HG03103 (cell line): ENCODE measurements at regions not wholly inside any gene's neighbourhood (a gene's known extent, or its start where the extent isn't known, plus 50 kb on each side); places are given as distances from the start of the nearest gene placed in this dataset.
"Not testable (repeated sequence)": the region's sequence is repeated elsewhere in the genome, so short reads cannot be mapped to it uniquely, and the experiment has no call there.

ENCODE experiments used
- ATAC-seq: cut with Tn5 transposase; IDR thresholded peaks from one replicate; pipeline ENCODE4 v1.9.1; 2021; ENCODE audit warnings: low read depth; ENCODE audit not compliant: unreplicated experiment

DNA sequence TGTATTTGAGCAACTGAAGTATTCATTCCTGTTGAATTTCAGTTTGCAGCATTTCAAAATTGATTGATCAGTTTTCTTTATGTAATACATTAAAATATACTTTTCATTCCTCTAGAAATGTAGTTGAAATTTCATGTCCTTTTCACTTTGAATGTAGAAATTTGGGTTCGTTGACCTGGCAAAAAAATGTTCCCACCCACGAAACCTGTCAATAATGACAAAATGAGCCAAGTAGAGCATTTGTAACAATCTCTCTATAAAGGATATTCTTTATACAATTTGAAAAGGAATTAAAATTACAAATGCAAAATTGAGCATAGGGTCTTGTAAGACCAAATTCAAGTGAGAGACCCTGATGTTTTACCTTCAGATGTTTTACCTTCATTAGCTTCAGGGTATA is 283.9 kb downstream of the ANKRD50 start:
- ATAC-seq = no peak

DNA sequence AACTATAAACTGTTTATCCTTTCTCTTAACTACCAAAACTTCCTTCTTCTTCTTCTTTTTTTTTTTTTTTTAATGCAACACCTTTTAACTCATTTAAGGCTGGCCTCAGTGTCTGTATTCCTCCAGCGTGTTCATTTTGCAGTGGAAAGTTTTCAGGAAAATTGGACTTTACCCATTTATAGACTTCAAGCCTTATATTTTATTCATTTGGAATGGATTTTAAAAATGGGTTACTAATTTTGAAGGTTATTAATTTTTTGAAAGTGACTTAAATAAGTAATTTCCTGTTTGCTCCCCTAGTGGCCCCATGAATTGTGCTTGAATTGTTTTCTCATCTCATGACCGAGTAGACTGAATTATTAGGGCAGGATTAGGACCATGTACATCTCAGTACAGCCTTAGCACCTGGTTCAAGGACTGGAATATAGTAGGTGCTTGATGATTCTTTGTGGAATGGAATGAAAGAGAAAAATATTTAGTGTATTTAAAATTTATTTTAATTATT is 282.7 kb downstream of the ANKRD50 start:
- ATAC-seq = no peak

DNA sequence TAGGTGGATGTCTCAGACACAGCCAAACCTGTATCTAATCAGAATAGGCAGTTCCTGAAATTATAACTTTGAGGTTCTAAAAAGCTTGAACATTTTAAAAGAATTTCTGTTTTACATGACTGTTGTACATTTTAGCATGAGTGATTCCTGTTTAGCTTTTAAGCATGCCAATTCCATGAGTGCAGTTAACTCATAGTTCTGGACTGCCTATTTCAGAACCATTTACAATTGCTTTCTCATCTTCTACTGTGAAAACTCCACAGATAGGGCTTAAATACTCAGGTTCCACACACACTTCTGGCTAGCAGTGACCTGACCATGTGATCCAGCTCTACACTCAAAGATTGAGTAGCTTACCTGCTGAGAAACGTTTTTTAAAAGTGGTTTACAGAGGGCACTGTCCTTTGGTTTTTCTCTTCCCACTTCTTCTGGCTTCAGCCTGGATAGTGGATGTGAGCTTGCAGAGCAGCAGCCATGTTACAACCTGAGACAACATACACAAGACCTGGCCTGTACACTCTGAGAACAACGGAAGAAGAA is 280.8 kb downstream of the ANKRD50 start:
- no peak for ATAC-seq

DNA sequence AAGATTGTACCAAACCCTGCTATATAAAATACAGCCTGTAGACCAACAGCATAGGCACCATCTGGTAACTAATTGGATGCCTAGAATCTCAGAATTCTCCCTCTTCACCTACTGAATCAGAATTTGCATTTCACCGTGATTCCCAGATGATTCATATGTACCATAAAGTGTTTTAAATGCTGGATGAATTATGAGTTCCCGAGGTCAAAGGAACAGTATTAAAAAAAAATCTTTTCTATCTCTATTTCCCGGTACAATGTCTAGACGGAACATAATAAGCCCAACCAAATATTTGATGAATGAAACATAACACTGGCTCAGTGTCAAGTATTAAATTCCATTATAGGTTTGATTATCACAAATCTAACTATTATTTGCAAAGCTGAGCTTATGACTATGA is 280.0 kb downstream of the ANKRD50 start:
- ATAC-seq = no peak

GRCh38 chr4:124433044-124433443 is 279.5 kb downstream of the ANKRD50 start:
- ATAC-seq = no peak

- ATAC-seq = no peak
Observed at GRCh38 chr4:124433500-124433899, 279.0 kb downstream of the ANKRD50 start.

DNA sequence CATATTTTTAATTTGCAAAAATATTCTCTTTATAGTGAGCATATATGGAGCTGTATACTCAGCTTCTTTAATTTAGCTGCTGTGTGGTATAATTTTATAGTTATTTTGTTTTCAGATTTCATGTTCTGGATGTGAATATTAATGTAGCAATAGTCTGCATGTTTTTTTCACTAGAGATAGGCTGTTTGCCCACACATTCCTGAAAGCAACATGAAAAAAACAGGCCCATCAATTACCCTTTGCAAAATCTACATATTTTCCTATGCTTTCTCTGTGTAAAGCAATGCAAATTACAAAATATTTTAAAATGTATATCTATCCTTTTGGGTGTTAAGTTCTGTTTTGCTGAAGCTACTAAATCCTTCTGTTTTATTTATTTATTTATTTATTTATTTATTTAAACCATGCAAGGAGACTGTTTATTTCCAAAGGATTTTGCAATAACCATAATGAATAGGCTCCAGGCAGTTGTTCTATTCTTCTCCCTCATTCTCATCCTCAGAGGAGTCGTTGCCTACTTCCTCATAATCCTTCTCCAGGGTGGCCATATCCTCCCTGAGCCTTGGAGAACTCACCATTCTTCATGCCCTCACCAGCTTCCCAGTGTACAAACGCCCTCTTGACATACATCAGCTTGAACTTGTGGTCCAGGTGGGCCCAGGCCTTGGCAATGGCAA is 277.1 kb downstream of the ANKRD50 start:
- no peak for ATAC-seq

DNA sequence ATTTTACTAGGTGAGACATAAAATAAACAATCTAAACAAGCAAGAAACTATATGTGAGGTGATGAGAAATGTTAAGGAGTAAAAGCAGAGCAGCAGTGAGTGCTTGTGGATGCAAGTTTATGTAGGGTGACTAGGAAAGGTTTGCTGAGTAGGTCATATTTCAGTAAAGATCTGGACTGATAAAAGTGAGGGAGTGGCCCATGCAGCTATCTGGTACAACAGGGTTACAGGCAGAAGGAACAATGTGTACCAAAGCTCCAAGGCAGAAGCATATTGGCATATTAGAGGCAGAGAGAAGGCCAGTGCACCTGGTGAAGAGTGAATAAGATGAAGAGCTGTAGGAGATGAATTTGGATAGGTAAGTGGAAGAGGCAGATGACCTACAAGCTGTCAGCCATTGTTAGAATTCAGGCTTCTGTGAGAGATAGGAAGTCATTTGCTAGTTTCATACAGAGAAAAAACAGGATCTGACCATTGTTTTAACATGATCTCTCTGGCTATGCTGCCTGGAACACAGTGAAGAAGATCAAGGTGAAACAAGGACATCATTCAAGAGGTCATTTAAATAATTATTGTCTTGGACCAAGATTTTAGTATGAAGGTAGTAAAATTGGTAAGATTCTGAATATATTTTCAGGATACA is 274.6 kb downstream of the ANKRD50 start:
- ATAC-seq = no peak

DNA sequence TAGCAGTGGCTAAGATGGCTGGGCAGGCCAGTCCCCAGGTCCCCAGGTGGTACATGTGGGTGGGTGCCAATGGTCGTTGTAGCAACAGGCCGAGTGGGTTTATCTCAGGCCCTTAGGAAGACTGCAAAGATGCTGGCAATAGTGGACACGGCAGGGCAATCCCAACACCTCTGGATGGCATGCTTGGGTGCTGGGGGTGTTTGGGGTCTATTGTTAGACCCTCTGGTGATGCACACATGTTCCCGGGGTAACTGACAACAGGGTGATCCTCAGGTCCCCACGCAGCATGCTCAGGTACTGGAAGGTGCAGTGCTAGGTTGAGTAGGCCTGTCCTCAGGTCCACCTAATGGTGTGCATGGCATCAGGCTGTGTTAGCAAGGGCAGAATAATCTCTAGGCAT is 267.5 kb downstream of the ANKRD50 start:
- no peak for ATAC-seq

- no peak for ATAC-seq
Observed at GRCh38 chr4:124449881-124450280, 262.7 kb downstream of the ANKRD50 start.

- no peak for ATAC-seq
Observed at GRCh38 chr4:124450851-124451250, 261.7 kb downstream of the ANKRD50 start.

- ATAC-seq = no peak
Observed at GRCh38 chr4:124454772-124455270, 257.7 kb downstream of the ANKRD50 start.

- ATAC-seq = no peak
Observed at GRCh38 chr4:124455671-124456070, 256.9 kb downstream of the ANKRD50 start.

GRCh38 chr4:124459196-124459940 is 253.2 kb downstream of the ANKRD50 start:
- ATAC-seq = no peak

DNA sequence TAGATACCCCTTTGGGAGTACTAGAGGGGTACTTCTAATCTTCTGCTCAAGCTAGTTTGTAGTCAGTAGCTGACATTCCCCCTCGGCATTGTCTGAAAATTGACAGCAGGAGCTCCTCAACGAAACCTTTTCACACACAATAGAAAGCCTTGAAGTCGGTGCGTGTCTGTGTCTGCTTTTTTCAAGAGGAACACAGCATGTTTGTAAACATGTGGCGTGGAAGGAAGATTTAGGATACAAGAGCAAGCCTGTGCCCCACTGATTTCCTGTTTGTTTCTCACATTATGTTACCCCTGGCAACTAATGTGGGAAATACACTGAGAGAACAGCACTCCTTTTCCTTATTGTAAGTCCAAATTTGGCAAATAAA is 252.6 kb downstream of the ANKRD50 start:
- no peak for ATAC-seq

GRCh38 chr4:124461592-124461991 is 250.9 kb downstream of the ANKRD50 start:
- ATAC-seq = not testable (repeated sequence)

- ATAC-seq = no peak
Observed at GRCh38 chr4:124462954-124463828, 249.3 kb downstream of the ANKRD50 start.

DNA sequence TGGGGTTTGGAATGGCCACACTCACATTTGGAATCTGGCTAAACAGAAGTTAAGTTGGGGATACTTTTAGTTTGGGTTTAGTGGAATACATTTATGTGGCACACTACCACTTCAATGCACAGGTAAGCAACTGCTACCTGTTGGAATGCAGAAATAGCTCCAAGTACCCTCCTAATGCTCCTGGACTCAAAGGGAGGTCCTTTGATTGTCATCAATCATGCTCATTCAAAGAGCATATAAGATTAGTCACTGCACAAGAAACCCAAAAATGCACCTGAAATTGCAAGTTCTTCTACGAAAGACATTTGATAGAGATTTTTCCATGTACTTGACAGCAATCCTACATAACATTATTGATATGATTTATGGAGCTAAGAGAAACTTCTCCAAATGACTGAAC is 247.7 kb downstream of the ANKRD50 start:
- no peak for ATAC-seq

DNA sequence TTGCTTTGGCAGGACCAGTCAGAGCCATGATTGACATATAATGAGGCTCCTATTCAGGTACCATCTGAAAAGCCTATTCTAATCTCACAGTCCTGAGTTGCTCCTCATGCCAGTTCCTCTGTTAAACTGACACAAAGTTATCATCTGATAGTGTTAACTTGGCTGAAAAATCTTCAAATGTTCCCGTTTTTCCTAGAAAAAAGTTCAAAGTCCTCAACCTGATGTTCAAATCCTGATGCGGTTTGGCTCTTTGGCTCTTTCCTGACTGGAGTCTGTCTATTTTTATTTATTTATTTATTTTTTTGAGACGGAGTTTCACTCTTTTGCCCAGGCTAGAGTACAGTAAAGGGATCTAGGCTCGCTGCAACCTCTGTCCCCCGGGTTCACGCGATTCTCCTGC is 244.2 kb downstream of the ANKRD50 start:
- ATAC-seq = no peak

- no peak for ATAC-seq
Observed at GRCh38 chr4:124469981-124470380, 242.6 kb downstream of the ANKRD50 start.
